ENCODE measurements at regions not wholly inside any gene's neighbourhood (a gene's known extent, or its start where the extent isn't known, plus 50 kb on each side); places are given as distances from the start of the nearest gene placed in this dataset.

DNA sequence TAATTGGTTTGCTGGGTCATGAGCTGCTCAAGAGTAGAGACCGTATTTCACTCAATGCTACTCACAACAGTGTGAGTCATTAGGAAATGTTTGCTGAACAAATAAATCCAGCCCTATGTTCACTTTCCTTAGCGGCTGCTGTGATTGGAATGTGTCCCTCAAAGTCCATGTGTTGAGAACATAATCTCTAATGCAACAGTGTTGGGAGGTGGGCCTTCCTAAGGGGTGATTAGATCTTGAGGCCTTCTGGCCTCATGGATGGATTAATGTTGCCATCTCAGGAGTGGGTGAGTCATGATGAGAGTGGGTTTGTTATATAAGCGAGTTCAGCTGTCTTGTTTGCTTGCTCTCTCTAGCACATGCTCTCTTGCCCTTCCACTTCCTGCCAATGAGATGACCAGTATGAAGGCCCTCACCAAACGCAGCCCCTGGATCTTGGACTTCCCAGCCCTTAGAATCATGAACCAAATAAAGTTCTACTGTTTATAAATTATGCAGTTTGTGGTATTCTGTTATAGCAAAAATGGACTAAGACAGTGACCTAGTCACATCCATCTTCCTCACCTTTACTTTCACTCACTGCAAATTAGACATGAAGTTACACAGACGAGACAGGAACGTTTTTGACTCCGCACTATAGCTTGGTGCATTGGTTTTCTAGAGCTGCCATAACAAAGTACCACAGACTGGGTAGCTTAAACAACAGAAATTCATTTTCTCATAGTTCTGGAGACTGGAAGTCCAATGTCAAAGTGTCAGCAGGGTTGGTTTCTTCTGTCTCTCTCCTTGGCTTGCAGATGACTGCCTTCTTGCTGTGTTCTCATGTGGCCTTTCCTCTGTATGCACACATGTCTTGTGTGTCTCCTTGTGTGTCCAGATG lies 50.9 kb upstream of the FAM169A start:
- H3K36me3 ChIP-seq: no peaks in the 10 kb centered on the region
- DNase-seq (ENCODE audit: low read depth in 1 of 2, low spot score in 1 of 2): no peak

More for the DNA sequence above, 50.9 kb upstream of the FAM169A start:
- Histone ChIP-seq H3K4me3 (no peak overlapping the region), H3K27me3 (no peaks in the 10 kb centered on the region), H3K9me3 (ENCODE audit: low read depth) (no peaks in the 10 kb centered on the region), H3K4me1 (ENCODE audit: low read depth) (no peaks in the 10 kb centered on the region), H3K27ac (no peak overlapping the region)
- TF ChIP-seq, protein P1, sequence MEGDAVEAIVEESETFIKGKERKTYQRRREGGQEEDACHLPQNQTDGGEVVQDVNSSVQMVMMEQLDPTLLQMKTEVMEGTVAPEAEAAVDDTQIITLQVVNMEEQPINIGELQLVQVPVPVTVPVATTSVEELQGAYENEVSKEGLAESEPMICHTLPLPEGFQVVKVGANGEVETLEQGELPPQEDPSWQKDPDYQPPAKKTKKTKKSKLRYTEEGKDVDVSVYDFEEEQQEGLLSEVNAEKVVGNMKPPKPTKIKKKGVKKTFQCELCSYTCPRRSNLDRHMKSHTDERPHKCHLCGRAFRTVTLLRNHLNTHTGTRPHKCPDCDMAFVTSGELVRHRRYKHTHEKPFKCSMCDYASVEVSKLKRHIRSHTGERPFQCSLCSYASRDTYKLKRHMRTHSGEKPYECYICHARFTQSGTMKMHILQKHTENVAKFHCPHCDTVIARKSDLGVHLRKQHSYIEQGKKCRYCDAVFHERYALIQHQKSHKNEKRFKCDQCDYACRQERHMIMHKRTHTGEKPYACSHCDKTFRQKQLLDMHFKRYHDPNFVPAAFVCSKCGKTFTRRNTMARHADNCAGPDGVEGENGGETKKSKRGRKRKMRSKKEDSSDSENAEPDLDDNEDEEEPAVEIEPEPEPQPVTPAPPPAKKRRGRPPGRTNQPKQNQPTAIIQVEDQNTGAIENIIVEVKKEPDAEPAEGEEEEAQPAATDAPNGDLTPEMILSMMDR (IDR thresholded peaks at IDR 0.05; ENCODE audit: low read depth, low read length): no peak
